GM12878 (cell line): ENCODE measurements at regions not wholly inside any gene's neighbourhood (a gene's known extent, or its start where the extent isn't known, plus 50 kb on each side); places are given as distances from the start of the nearest gene placed in this dataset.

Source experiments
- ATAC-seq: fragments of 200-7000 bp; cut with Tn5 transposase; 3 replicates; pipeline ENCODE4 v1.9.1; 2020; ENCODE audit warnings: mild to moderate bottlenecking, moderate library complexity
- BruUV-seq: library from RNA; stranded (reverse); fragments of 400-500 nt; replicated peaks from 2 replicates; lab custom pipeline; 2021; lab: Mats Ljungman, UMichigan
- CTCF ChIA-PET: fragments of 300-600 bp; sonication (Branson Sonifier 250); formaldehyde crosslinking; extraction: SDS; loops from one replicate; lab custom pipeline; 2021; ENCODE audit warnings: inconsistent platforms; lab: Yijun Ruan, JAX
- POLR2A ChIA-PET: fragments of 350-600 bp; formaldehyde crosslinking; extraction: SDS; loops from one replicate; lab custom pipeline; 2021; ENCODE audit warnings: inconsistent platforms; lab: Charles Lee
- RAD21 ChIA-PET: fragments of 300-600 bp; sonication (Branson Sonifier 250); formaldehyde crosslinking; loops from one replicate; lab custom pipeline; 2023; ENCODE audit warnings: antibody characterized with exemption; ENCODE audit not compliant: unreplicated experiment; lab: Charles Lee
- SMC1A ChIA-PET: fragments of 300-600 bp; sonication (Branson Sonifier 250); formaldehyde crosslinking; loops from one replicate; lab custom pipeline; 2023; ENCODE audit not compliant: unreplicated experiment, uncharacterized antibody; lab: Charles Lee
- DNase-seq: peaks from one replicate; pipeline ENCODE4 v3.0.0-alpha.2; 2011; ENCODE audit warnings: low read depth, low spot score
- FAIRE-seq: peaks from 3 replicates; lab custom pipeline; 2011; peaks lifted over from hg19 to GRCh38; lab: Jason Lieb, UNC
- H2AFZ ChIP-seq: 2 replicates; pipeline ENCODE4 v1.6.0; 2011; ENCODE audit warnings: low read depth, low read length, control low read depth; ENCODE audit not compliant: control insufficient read depth
- H3K27ac ChIP-seq: 2 replicates; pipeline ENCODE4 v1.5.1; 2011; ENCODE audit warnings: control low read depth; ENCODE audit not compliant: control insufficient read depth, insufficient read depth
- H3K27me3 ChIP-seq, 2 experiments: replicated peaks in 1 of 2; 2 replicates each; pipeline versions ENCODE4 v1.6.0 to v1.6.1; 2011; ENCODE audit warnings: low read length in 1 of 2; ENCODE audit not compliant: control insufficient read depth in 2 of 2, insufficient read depth in 2 of 2
- H3K36me3 ChIP-seq, 2 experiments: 2 replicates each; pipeline ENCODE4 v1.5.1; 2011; ENCODE audit warnings: low read length in 1 of 2; ENCODE audit not compliant: control insufficient read depth in 2 of 2, insufficient read depth in 2 of 2
- H3K4me1 ChIP-seq: 2 replicates; pipeline ENCODE4 v1.6.1; 2011; ENCODE audit warnings: mild to moderate bottlenecking, low read length, moderate library complexity, mixed read lengths; ENCODE audit not compliant: control insufficient read depth, insufficient read depth
- H3K4me2 ChIP-seq: 2 replicates; pipeline ENCODE4 v1.6.0; 2011; ENCODE audit warnings: control low read depth; ENCODE audit not compliant: control insufficient read depth, insufficient read depth
- H3K4me3 ChIP-seq: fragments of 200-600 bp; sonication (generic); 2 replicates; pipeline ENCODE4 v1.5.1; 2016
- H3K79me2 ChIP-seq: 2 replicates; pipeline ENCODE4 v1.6.0; 2011; ENCODE audit warnings: low read length; ENCODE audit not compliant: control insufficient read depth, insufficient read depth
- H3K9ac ChIP-seq: 2 replicates; pipeline ENCODE4 v1.8.0; 2011; ENCODE audit warnings: low read length, control low read depth, mixed read lengths; ENCODE audit not compliant: control insufficient read depth, insufficient read depth
- H3K9me3 ChIP-seq: replicated peaks from 3 replicates; pipeline ENCODE4 v1.5.1; 2011; ENCODE audit warnings: mild to moderate bottlenecking, low read length; ENCODE audit not compliant: control insufficient read depth, insufficient read depth
- H4K20me1 ChIP-seq: 2 replicates; pipeline ENCODE4 v1.6.0; 2011; ENCODE audit not compliant: control insufficient read depth, insufficient read depth
- DPF2 ChIP-seq: fragments of 450-650 bp; IDR thresholded peaks from 2 replicates; pipeline ENCODE4 v1.6.1; 2017; ENCODE audit warnings: mild to moderate bottlenecking
- EGR1 ChIP-seq, 2 experiments: IDR thresholded peaks; 1 replicate in 1 of 2; 2 replicates in 1 of 2; pipeline ENCODE4 v1.6.1; 2011 to 2012; ENCODE audit warnings: low read depth in 2 of 2, low read length in 2 of 2, borderline replicate concordance in 1 of 2, mild to moderate bottlenecking in 1 of 2, moderate library complexity in 1 of 2
- ELK1 ChIP-seq: IDR thresholded peaks from 2 replicates; pipeline ENCODE4 v1.6.1; 2012; ENCODE audit warnings: low read depth, low read length, improper control_type of control experiment
- FOXK2 ChIP-seq: fragments of 450-650 bp; IDR thresholded peaks from 2 replicates; pipeline ENCODE4 v1.6.1; 2017; ENCODE audit warnings: mild to moderate bottlenecking, moderate library complexity
- MEF2A ChIP-seq: IDR thresholded peaks from 2 replicates; pipeline ENCODE4 v1.6.1; 2011; ENCODE audit warnings: low read depth, mild to moderate bottlenecking, low read length, moderate library complexity; ENCODE audit not compliant: insufficient read depth
- PAX8 ChIP-seq: fragments of 450-650 bp; IDR thresholded peaks from 2 replicates; pipeline ENCODE4 v1.6.1; 2017; ENCODE audit warnings: mild to moderate bottlenecking, moderate library complexity
- RBBP5 ChIP-seq: fragments of 200-600 bp; sonication (generic); conservative IDR thresholded peaks from 2 replicates; pipeline ENCODE4 v1.6.1; 2016
- STAT3 ChIP-seq: IDR thresholded peaks from 2 replicates; pipeline ENCODE4 v1.6.1; 2011; ENCODE audit warnings: low read depth, low read length, improper control_type of control experiment
- TBL1XR1 ChIP-seq: IDR thresholded peaks from 2 replicates; pipeline ENCODE4 v1.6.1; 2012; ENCODE audit warnings: low read depth, low read length, improper control_type of control experiment
- WGBS: methylation state at CpG from one replicate; pipeline ENCODE4 v1.1.6; 2016; ENCODE audit warnings: low lambda C conversion rate; ENCODE audit not compliant: insufficient replicate concordance, insufficient coverage; ENCODE audit errors: missing lambda C conversion rate; 5-methylcytosine and 5-hydroxymethylcytosine counted together
- in situ Hi-C: fragments of 300-500 bp; cut with MboI; formaldehyde crosslinking; loops from 9 replicates; pipeline ENCODE4 v1.14.3; 2018; ENCODE audit warnings: mixed read lengths
- intact Hi-C: fragments of 100-400 bp; cut with micrococcal nuclease; formaldehyde crosslinking; loops from one replicate; pipeline ENCODE4 v1.14.2; 2022; ENCODE audit not compliant: unreplicated experiment
- TF ChIP-seq, protein P1 (sequence below): fragments of 450-650 bp; IDR thresholded peaks from 2 replicates; pipeline ENCODE4 v1.6.1; 2017; ENCODE audit warnings: antibody characterized with exemption, mild to moderate bottlenecking, moderate library complexity
- TF ChIP-seq, protein P2 (sequence below): IDR thresholded peaks from 2 replicates; pipeline ENCODE4 v1.6.1; 2011; ENCODE audit warnings: borderline replicate concordance, low read depth, mild to moderate bottlenecking, moderate library complexity, mixed read lengths, low read length; ENCODE audit not compliant: insufficient read depth; ENCODE audit errors: extremely low read length

DNA sequence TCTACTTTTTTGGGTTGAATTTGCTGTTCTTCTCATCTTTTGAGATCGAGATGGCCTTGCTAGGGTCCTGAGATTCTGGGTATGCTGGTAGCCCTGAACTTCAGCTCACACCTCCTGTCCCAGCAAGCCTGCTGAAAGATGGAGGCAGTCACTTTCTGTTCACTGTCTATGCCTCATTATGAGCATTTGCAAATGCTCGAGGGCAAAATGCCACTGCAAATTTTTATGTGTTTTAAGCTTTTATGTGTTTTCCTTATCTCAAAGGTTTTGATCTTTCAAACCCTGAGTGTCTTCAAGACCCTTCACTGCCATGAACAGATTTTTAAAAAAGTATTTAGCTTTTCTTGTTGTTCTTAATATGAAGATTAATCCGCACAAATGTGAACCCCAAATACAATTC, 766.7 kb upstream of the HS6ST1 start:
- Histone ChIP-seq H3K4me2 (no peak overlapping the region), H3K9me3 (no peaks in the 10 kb centered on the region), H3K27me3 (no peaks in the 10 kb centered on the region), H3K36me3 (no peaks in the 10 kb centered on the region), H3K79me2 (no peaks in the 10 kb centered on the region), H3K9ac (no peak overlapping the region), H3K4me1 (no peaks in the 10 kb centered on the region), H2AFZ (no peak overlapping the region), H3K27ac (no peak overlapping the region), H4K20me1 (no peaks in the 10 kb centered on the region), H3K4me3 (no peak overlapping the region)
- intact Hi-C loops (no loop called here), in situ Hi-C loops (no loop called here)
- no TSS peak for BruUV-seq
- ChIA-PET POLR2A (no interaction called here), RAD21 (no interaction called here), SMC1A (interaction anchor here (0.7 kb wide), 1 partner anchor 15 kb away, joined by 3 read pairs; no protein-coding TSS in a partner anchor), CTCF (no interaction called here)
- no peak for TF ChIP-seq STAT3
- no peak for TF ChIP-seq RBBP5
- TF ChIP-seq PAX8 = no peak
- no peak for TF ChIP-seq FOXK2
- no peak for TF ChIP-seq ELK1
- TF ChIP-seq, protein P1, sequence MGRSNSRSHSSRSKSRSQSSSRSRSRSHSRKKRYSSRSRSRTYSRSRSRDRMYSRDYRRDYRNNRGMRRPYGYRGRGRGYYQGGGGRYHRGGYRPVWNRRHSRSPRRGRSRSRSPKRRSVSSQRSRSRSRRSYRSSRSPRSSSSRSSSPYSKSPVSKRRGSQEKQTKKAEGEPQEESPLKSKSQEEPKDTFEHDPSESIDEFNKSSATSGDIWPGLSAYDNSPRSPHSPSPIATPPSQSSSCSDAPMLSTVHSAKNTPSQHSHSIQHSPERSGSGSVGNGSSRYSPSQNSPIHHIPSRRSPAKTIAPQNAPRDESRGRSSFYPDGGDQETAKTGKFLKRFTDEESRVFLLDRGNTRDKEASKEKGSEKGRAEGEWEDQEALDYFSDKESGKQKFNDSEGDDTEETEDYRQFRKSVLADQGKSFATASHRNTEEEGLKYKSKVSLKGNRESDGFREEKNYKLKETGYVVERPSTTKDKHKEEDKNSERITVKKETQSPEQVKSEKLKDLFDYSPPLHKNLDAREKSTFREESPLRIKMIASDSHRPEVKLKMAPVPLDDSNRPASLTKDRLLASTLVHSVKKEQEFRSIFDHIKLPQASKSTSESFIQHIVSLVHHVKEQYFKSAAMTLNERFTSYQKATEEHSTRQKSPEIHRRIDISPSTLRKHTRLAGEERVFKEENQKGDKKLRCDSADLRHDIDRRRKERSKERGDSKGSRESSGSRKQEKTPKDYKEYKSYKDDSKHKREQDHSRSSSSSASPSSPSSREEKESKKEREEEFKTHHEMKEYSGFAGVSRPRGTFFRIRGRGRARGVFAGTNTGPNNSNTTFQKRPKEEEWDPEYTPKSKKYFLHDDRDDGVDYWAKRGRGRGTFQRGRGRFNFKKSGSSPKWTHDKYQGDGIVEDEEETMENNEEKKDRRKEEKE = no peak
- TF ChIP-seq TBL1XR1 = no peak
- TF ChIP-seq EGR1 (IDR thresholded peaks at IDR 0.05; ENCODE audit: borderline replicate concordance in 1 of 2, low read depth in 2 of 2, low read length in 2 of 2) = no peak
- no peak for TF ChIP-seq MEF2A
- no peak for TF ChIP-seq DPF2
- TF ChIP-seq, protein P2, sequence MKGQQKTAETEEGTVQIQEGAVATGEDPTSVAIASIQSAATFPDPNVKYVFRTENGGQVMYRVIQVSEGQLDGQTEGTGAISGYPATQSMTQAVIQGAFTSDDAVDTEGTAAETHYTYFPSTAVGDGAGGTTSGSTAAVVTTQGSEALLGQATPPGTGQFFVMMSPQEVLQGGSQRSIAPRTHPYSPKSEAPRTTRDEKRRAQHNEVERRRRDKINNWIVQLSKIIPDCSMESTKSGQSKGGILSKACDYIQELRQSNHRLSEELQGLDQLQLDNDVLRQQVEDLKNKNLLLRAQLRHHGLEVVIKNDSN = no peak
- ATAC-seq (no peak), DNase-seq (no peak), FAIRE-seq (no peak)
- WGBS = 16% methylated on average over 3 of the region's 3 CpGs
